CD4-positive, alpha-beta T cell treated with Interleukin-1 beta for 1 hour (primary cell): ENCODE measurements at regions not wholly inside any gene's neighbourhood (a gene's known extent, or its start where the extent isn't known, plus 50 kb on each side); places are given as distances from the start of the nearest gene placed in this dataset.

Experiments used
- DNase-seq, 2 donors: peaks; one replicate each; pipeline ENCODE4 v3.0.0-alpha.2; 2020 to 2022

- DNase-seq: no peak
Measured at GRCh38 chr3:22236490-22237270, 485.7 kb upstream of the ZNF385D start.

GRCh38 chr3:22239011-22239410, 488.0 kb upstream of the ZNF385D start:
- no peak for DNase-seq

GRCh38 chr3:22241110-22241509, 490.1 kb upstream of the ZNF385D start:
- DNase-seq: no peak

GRCh38 chr3:22244761-22245521, 493.9 kb upstream of the ZNF385D start:
- no peak for DNase-seq

GRCh38 chr3:22245811-22246583, 495.0 kb upstream of the ZNF385D start:
- DNase-seq: no peak

- DNase-seq: no peak
Measured at GRCh38 chr3:22249658-22250057, 498.6 kb upstream of the ZNF385D start.

GRCh38 chr3:22257252-22257651, 506.2 kb upstream of the ZNF385D start:
- DNase-seq: no peak

GRCh38 chr3:22262386-22262785, 511.4 kb upstream of the ZNF385D start:
- DNase-seq: no peak

GRCh38 chr3:22263042-22263441, 512.0 kb upstream of the ZNF385D start:
- DNase-seq: no peak

GRCh38 chr3:22265403-22265802, 514.4 kb upstream of the ZNF385D start:
- DNase-seq: no peak

GRCh38 chr3:22269831-22270230, 518.8 kb upstream of the ZNF385D start:
- DNase-seq: no peak

GRCh38 chr3:22276351-22276750, 525.3 kb upstream of the ZNF385D start:
- no peak for DNase-seq

GRCh38 chr3:22284559-22284958, 533.5 kb upstream of the ZNF385D start:
- no peak for DNase-seq

- no peak for DNase-seq
Measured at GRCh38 chr3:22288756-22289155, 537.7 kb upstream of the ZNF385D start.

GRCh38 chr3:22292681-22293080, 541.7 kb upstream of the ZNF385D start:
- no peak for DNase-seq

GRCh38 chr3:22296601-22297000, 545.6 kb upstream of the ZNF385D start:
- DNase-seq: no peak

- DNase-seq: no peak
Measured at GRCh38 chr3:22297436-22297835, 546.4 kb upstream of the ZNF385D start.

- no peak for DNase-seq
Measured at GRCh38 chr3:22306454-22306853, 555.4 kb upstream of the ZNF385D start.

- no peak for DNase-seq
Measured at GRCh38 chr3:22308871-22309270, 557.9 kb upstream of the ZNF385D start.

- DNase-seq: no peak
Measured at GRCh38 chr3:22315925-22316324, 564.9 kb upstream of the ZNF385D start.

GRCh38 chr3:22318325-22318724, 567.3 kb upstream of the ZNF385D start:
- no peak for DNase-seq

GRCh38 chr3:22319446-22319845, 568.4 kb upstream of the ZNF385D start:
- no peak for DNase-seq

- no peak for DNase-seq
Measured at GRCh38 chr3:22322861-22323260, 571.9 kb upstream of the ZNF385D start.

- DNase-seq: no peak
Measured at GRCh38 chr3:22326305-22326704, 575.3 kb upstream of the ZNF385D start.
